GM12892 (cell line): ENCODE measurements at regions not wholly inside any gene's neighbourhood (a gene's known extent, or its start where the extent isn't known, plus 50 kb on each side); places are given as distances from the start of the nearest gene placed in this dataset.

Experiments used
- DNase-seq: peaks from one replicate; pipeline ENCODE4 v3.0.0; 2011; ENCODE audit not compliant: insufficient read length
- FAIRE-seq: peaks from 2 replicates; lab custom pipeline; 2011; peaks lifted over from hg19 to GRCh38; lab: Jason Lieb, UNC
- POLR2A ChIP-seq: IDR thresholded peaks from 2 replicates; pipeline ENCODE4 v1.6.1; 2011; ENCODE audit warnings: low read depth, low read length, control low read depth
- POLR2AphosphoS5 ChIP-seq: IDR thresholded peaks from 2 replicates; pipeline ENCODE4 v1.6.1; 2011; ENCODE audit warnings: low read depth, low read length, control low read depth
- TAF1 ChIP-seq: IDR thresholded peaks from 2 replicates; pipeline ENCODE4 v1.6.1; 2011; ENCODE audit warnings: low read depth, mild to moderate bottlenecking, control low read depth, low read length, borderline replicate concordance

DNA sequence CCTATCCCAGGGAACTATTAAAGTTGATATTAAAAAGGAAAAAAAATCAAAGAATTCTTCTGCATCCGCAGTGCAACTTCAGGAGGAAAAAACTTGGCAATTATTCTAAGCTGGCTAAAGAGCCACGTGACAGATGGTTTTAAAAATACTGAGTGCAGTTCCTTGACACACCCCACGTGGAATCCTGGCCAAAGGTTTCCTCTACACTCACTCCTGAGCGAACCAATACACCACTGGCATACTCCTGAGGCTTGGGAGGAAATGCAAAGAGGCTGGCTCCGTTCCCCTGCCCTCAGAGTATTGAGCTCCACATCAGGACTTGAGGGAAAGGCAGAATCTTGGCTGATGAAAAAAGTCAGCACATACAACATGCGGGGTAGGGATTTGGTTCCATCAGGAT, 133.8 kb upstream of the ATP6AP2 start:
- TF ChIP-seq POLR2AphosphoS5 (no peak), TAF1 (no peak), POLR2A (no peak)
- FAIRE-seq: no peak
- DNase-seq: no peak

DNA sequence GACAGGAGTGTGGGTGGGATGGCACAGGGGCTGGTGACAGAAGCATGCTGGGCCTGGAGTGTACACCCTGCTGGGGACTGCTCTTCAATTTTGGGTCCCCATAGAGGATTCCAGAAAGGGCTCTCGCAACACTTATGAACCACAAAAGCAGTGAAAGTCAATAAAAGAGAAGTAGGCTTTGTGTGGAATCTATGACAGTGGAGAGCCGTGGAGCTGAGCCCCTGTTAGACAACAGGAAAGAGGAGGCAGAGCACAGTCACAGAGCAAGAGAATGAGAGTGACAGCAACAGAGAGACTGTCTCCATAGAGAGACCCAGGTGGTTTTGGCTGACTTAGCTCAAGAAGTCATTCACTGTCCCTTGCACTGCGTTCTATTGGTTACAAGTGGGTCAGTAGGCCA, 135.1 kb upstream of the ATP6AP2 start:
- FAIRE-seq (no peak), DNase-seq (no peak)
- TF ChIP-seq TAF1 (no peak), POLR2AphosphoS5 (no peak)

DNA sequence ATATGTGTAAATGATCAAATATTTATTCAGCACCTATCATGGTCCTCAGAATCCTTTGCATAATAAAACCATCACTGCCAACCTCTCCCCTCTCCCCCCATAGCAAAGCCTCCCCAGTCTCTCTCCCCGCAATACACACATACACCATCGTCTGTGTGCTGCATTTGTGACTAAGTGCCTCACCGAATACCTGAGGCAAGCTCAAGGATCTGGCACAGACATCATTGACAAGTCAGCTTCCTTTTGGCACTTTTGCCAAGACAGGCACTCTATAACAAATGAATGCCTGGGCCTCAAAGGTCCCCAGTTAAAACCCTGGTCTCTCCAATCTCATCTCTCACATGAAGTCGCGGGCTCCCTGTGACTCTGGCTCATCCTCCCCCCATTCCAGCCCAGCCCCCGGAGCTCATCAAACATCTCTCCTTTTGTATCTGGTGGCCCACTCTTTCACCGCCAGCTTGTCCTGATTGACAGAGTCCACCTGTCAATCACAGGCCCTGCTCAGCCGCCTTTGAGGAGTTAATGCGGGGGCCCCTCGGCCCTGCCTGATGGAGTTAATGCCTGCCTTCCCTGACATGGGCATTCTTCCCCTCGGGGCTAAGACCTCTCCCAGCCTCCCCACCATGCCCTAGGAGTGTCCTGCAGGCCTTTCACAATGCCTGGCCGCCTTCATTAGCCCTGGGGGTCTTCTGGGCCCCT, 135.8 kb upstream of the ATP6AP2 start:
- DNase-seq: no peak
- TF ChIP-seq TAF1 (no peak), POLR2AphosphoS5 (no peak), POLR2A (no peak)
- no peak for FAIRE-seq

DNA sequence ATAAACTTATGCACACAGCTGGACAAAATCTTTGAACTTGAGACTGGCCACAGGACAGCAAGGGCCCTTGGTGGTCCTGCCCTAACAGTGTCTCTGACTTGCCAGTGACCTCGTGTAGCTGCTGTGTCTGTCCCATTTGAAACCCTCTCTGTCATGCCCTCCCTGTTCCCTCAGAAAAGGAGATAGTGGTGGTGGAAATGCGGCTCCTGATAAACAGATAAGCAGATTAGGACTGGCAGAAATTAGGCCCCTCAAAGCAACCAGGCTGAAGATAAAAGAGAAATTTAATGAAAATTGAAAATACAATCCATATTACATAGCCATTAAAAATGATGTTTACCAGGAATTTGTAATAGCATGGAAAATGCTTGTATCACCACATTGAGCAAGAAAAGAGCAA, 136.6 kb upstream of the ATP6AP2 start:
- FAIRE-seq (no peak), DNase-seq (no peak)
- TF ChIP-seq TAF1 (no peak), POLR2AphosphoS5 (no peak), POLR2A (no peak)

DNA sequence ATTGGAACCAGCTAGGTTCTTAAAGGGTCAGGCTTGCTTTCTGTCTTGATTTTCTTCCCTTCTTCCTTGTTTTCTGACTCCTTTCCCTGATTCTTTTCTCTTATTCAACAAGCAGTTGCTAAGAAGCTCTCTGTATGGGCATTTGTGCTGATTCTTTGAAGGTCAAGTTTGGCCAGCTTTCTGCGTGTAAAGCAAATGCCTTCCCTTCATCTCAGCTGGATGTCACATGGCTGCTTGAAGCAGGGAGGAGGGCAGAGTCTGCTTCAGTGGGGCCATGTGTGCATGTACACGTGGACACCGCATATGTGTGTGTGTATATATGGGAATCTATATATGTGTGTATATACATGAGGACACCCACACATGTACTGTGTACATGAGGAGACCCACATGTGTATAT, 139.9 kb upstream of the ATP6AP2 start:
- TF ChIP-seq POLR2AphosphoS5: no peak

DNA sequence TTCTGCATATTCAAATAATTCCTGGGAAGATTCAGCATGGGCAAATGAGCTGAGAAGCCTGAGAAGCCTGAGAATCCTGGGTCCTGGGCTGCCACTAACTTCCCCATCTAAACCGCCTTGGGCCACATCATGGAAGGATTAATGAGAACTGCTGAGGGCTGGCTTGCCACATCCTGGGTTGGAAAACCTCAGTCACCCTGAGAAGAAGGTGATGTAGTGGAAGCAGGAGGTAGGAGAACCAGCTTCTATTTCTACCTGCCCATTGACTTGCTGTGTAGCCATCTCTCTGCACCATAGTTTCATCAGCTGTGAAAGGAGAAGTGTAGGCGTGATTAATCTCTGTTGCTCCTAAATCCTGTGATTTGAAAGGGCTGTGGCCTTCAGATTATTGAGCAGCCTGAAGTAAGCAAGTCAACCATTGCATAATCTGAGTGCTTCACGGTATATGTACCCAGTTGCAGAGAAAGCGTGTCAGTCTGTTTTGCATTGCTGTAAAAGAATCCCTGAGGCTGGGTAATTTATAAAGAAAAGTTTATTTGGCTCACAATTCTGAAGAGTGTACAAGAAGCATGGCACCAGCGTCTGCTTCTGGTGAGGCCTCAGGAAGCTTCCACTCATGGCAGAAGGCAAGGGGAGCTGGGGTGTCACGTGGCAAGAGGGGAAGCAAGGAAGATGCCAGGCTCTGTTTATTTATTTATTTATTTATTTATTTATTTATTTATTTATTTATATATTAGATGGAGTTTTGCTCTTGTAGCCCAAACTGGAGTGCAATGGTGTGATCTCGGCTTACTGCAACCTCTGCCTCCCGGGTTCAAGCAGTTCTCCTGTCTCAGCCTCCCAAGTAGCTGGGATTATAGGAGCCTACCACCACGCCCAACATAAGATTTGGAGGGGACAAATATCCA, 140.9 kb upstream of the ATP6AP2 start:
- TF ChIP-seq TAF1: no peak
- no peak for TF ChIP-seq POLR2A
- TF ChIP-seq POLR2AphosphoS5: no peak
- FAIRE-seq (no peak), DNase-seq (no peak)

More for the DNA sequence above, 139.9 kb upstream of the ATP6AP2 start:
- no peak for DNase-seq
- no peak for FAIRE-seq

DNA sequence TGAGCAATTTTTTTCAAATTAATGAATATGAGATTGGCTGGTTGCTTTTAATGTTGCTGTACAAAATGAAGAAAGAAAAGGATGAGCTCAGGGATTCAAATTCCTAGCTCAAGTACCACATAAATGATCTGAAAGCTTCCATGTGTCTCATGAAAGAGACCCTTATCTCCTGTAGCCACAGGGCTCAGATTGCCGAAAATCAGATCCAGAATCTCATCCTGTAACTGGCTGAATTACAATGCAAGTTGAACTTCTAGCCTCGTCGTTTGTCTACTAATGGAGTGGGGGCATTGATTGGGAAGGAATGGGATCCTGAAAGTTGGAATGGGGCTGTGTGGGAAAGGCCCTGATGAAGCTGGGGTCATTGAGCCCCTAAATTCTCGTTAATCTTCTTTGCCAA, 143.4 kb upstream of the ATP6AP2 start:
- TF ChIP-seq POLR2A (no peak), TAF1 (no peak), POLR2AphosphoS5 (no peak)
- FAIRE-seq: no peak
- DNase-seq: no peak

DNA sequence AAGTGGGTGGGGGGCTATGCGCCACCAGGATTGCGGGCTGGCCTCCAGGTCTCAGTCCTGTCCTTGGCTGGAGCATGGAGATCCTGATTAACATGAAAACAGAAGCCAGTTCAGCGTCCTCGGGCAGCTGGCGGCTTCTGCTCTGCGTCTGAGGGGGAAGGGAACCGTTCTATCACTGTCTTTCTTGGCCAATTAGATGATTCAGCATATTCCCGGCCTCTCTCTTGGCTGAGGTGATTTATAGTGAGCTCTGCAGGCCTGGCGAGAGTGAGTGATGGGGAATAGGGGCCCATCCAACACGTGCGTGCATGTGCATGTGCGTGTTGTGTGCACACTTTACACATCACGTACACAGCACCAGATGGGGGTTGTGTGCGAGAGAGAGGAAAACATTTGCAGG, 145.8 kb upstream of the ATP6AP2 start:
- no peak for DNase-seq
- no peak for FAIRE-seq
- TF ChIP-seq TAF1 (no peak), POLR2AphosphoS5 (no peak), POLR2A (no peak)

DNA sequence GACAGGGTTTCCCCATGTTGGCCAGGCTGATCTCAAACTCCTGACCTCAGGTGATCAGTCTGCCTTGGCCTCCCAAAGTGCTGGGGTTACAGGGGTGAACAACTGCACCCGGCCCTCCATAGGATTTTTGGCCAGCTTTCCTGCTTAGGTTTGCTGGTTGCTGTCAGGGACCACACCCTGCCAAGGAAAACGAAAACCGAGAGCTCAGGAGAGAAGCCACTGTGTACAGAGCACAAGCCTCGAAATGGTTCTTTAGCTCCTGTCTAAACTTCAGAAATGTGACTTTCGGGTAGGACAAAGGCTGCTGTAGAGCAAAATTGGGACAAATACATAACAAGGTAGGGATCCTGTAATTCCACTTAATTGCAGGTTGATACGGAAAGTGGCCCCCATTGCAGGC, 146.3 kb upstream of the ATP6AP2 start:
- TF ChIP-seq POLR2AphosphoS5: no peak
- TF ChIP-seq POLR2A: no peak
- FAIRE-seq (no peak), DNase-seq (no peak)

DNA sequence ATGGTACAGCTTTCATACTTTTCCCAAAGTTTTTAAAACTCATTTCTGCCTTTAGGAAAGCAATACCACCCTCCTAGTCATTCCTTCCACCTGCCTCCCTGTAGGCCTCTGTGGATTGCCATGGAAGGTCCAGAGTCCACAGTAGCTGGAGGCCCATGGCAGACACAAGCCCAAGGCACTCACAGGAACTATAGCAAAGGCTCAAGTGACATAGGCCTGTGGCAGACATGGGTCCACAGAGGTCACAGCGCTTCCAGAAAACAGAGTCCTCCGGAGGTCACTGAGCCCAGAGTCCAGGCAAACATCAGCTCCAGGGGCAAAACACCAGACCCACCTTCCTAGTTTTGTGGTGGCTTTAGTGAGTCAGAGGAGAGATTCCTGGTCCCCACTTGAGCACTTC, 147.6 kb upstream of the ATP6AP2 start:
- FAIRE-seq (no peak), DNase-seq (no peak)
- no peak for TF ChIP-seq POLR2AphosphoS5
- TF ChIP-seq POLR2A: no peak
- TF ChIP-seq TAF1: no peak

DNA sequence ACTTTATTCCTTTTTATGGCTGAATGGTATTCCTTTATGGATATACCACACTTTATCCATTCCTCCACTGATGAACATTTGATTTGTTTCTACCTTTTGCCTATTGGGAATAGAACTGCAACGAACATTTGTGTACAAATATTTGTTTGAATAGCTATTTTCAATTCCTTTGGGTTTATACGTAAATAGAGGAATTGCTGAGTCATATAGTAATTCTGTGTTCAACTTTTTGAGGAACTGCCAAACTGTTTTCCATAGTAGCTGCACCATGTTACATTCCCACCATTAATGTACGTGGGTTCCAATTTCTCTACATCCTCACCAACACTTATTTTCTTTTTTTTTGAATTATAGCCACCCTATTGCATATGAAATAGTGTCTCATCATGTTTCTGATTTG, 156.5 kb upstream of the ATP6AP2 start:
- DNase-seq (no peak), FAIRE-seq (no peak)
- no peak for TF ChIP-seq TAF1
- TF ChIP-seq POLR2AphosphoS5: no peak
- TF ChIP-seq POLR2A: no peak

DNA sequence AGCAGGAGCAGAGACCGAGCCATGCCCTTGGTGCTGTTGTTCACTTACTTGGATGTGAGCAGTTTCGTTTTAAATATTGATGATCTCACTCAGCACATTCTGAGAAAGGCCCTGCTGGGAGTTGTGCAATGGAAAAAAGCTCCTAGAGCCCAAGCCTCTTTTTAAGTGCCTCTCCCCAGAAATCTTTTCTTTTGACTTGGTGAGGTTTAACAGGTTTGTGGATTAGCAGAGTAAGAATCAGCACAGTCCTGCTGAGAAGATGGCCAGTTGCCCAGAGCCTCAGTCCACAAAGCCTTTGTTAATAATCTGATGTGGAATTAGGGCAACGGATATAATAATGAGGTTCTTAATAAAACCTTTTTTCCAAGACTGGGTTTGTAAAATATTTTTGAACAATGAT, 157.5 kb upstream of the ATP6AP2 start:
- TF ChIP-seq POLR2AphosphoS5 (no peak), TAF1 (no peak), POLR2A (no peak)
- no peak for FAIRE-seq
- DNase-seq: no peak
